Transverse colon (tissue), 4 donors: ENCODE measurements at regions not wholly inside any gene's neighbourhood (a gene's known extent, or its start where the extent isn't known, plus 50 kb on each side); places are given as distances from the start of the nearest gene placed in this dataset.

Source experiments
- DNase-seq: peaks from one replicate; pipeline ENCODE4 v3.0.0-alpha.2; 2019
- H3K27ac ChIP-seq, 4 donors: fragments of 200-600 bp; sonication (generic); 2 replicates each; pipeline ENCODE4 v1.5.1; 2016 to 2018; ENCODE audit warnings: inconsistent platforms in 4 of 4
- H3K27me3 ChIP-seq: fragments of 200-600 bp; sonication (generic); 2 replicates; pipeline ENCODE4 v1.5.1; 2017; ENCODE audit warnings: inconsistent platforms
- H3K36me3 ChIP-seq, 4 donors: fragments of 200-600 bp; sonication (generic); 2 replicates each; pipeline ENCODE4 v1.5.1; 2017 to 2019; ENCODE audit warnings: inconsistent platforms in 4 of 4
- H3K4me1 ChIP-seq, 4 donors: fragments of 200-600 bp; sonication (generic); 2 replicates each; pipeline ENCODE4 v1.5.1; 2017 to 2020; ENCODE audit warnings: inconsistent platforms in 4 of 4
- H3K4me3 ChIP-seq, 4 donors: fragments of 200-600 bp; sonication (generic); 1 replicate in 1 of 4; 2 replicates in 3 of 4; pipeline versions ENCODE4 v1.5.1 to v1.6.1; 2017 to 2019; ENCODE audit warnings: inconsistent platforms in 4 of 4
- H3K9me3 ChIP-seq, 2 donors: fragments of 200-600 bp; sonication (generic); 2 replicates each; pipeline ENCODE4 v1.5.1; 2017 to 2019; ENCODE audit warnings: inconsistent platforms in 2 of 2
- EP300 ChIP-seq: sonication (generic); formaldehyde crosslinking; IDR thresholded peaks from one replicate; pipeline ENCODE4 v1.6.1; 2017; ENCODE audit warnings: antibody characterized with exemption, low read depth
- POLR2A ChIP-seq: fragments of 450-650 bp; IDR thresholded peaks from one replicate; pipeline ENCODE4 v1.6.1; 2016; ENCODE audit warnings: antibody characterized with exemption, mild to moderate bottlenecking, moderate library complexity
- POLR2AphosphoS5 ChIP-seq, 3 donors: sonication (generic); formaldehyde crosslinking; IDR thresholded peaks; one replicate each; pipeline ENCODE4 v1.6.1; 2016; ENCODE audit warnings: antibody characterized with exemption in 3 of 3
- WGBS, 2 donors: methylation state at CpG; one replicate each; pipeline ENCODE4 v1.1.5; 2018; ENCODE audit warnings: low coverage in 1 of 2; 5-methylcytosine and 5-hydroxymethylcytosine counted together
- in situ Hi-C, 4 donors: fragments of 200-750 bp; cut with MboI; loops; one replicate each; pipeline versions ENCODE4 v1.15.0 to v1.15.1; 2017; ENCODE audit warnings: low sequenced_read_pairs in 3 of 4, low pct_ligation_motif_present in 1 of 4, low pct_unique_long_range_greater_than_20kb in 1 of 4
- intact Hi-C: fragments of 100-400 bp; cut with DNase I; formaldehyde crosslinking; loops from one replicate; pipeline ENCODE4 v1.15.1; 2023; ENCODE audit warnings: low total_unique reads
- TF ChIP-seq, protein P1 (sequence below), 5 experiments: fragments of 200-600 bp in 3 of 5; fragments of 450-650 bp in 2 of 5; sonication (generic) in 3 of 5; IDR thresholded peaks; 1 replicate in 2 of 5; 2 replicates in 3 of 5; pipeline ENCODE4 v1.5.1; 2016 to 2017; ENCODE audit warnings: antibody characterized with exemption in 5 of 5, inconsistent platforms in 3 of 5, mild to moderate bottlenecking in 2 of 5, moderate library complexity in 1 of 5

DNA sequence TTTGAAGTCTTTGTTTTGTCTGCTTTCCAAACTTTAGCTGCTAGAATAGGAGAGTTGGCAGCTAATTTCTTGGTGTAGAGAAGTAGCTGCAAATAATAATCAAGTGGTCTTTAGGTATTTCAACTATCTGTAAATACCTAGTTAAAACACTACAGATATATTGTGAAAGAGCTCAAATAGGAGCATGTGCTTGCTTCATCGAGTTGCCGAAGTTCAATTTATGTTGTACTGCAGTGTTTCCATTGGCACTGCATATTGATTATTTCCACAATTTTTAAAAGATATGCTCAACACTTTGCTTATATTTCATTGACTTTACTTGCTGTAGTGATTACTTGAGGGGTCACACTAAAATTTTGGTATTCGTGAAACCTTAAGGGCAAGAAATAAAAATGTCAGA is 131.6 kb upstream of the BMP4 start:
- H3K36me3 ChIP-seq, result no peaks in the 10 kb centered on the region

DNA sequence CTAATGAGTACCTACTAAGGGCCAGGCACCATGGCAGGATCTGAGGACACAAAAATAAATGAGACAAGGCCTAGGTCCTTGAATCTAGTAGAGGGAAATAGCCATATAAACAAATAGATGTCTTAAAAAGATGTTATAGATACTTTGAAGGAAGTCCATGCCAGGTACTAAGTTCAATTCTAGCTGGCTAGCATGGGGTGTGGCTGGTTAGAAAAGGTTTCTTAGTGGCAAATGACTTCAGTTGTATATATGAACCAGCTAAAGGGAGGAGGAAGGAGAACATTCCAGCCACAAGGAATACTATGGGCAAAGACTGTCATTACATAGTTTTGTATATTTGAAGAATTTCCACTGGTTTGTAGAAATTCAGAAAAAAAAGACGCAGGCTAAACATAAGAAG is 133.6 kb upstream of the BMP4 start:
- Histone ChIP-seq H3K27ac (no peak overlapping the region), H3K27me3 (no peaks in the 10 kb centered on the region), H3K36me3 (no peaks in the 10 kb centered on the region), H3K4me3 (no peak overlapping the region), H3K9me3 (peaks cover 6 to 13% of the 10 kb centered on the region in 2 donors), H3K4me1 (no peaks in the 10 kb centered on the region)
- TF ChIP-seq, protein P1, sequence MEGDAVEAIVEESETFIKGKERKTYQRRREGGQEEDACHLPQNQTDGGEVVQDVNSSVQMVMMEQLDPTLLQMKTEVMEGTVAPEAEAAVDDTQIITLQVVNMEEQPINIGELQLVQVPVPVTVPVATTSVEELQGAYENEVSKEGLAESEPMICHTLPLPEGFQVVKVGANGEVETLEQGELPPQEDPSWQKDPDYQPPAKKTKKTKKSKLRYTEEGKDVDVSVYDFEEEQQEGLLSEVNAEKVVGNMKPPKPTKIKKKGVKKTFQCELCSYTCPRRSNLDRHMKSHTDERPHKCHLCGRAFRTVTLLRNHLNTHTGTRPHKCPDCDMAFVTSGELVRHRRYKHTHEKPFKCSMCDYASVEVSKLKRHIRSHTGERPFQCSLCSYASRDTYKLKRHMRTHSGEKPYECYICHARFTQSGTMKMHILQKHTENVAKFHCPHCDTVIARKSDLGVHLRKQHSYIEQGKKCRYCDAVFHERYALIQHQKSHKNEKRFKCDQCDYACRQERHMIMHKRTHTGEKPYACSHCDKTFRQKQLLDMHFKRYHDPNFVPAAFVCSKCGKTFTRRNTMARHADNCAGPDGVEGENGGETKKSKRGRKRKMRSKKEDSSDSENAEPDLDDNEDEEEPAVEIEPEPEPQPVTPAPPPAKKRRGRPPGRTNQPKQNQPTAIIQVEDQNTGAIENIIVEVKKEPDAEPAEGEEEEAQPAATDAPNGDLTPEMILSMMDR (IDR thresholded peaks at IDR 0.05), result no peak
- TF ChIP-seq POLR2AphosphoS5 (IDR thresholded peaks at IDR 0.05) (no peak), EP300 (no peak), POLR2A (no peak)
- WGBS, 2 donors, result 67 to 90% methylated on average over 1 of the region's 1 CpG
- in situ Hi-C loops, result no loop called here
- intact Hi-C loops, result no loop called here
- no peak for DNase-seq

More for the DNA sequence above, 131.6 kb upstream of the BMP4 start:
- intact Hi-C loops (no loop called here), in situ Hi-C loops (no loop called here)
- Histone ChIP-seq H3K27ac (no peak overlapping the region), H3K4me1 (no peaks in the 10 kb centered on the region), H3K9me3 (no peaks in the 10 kb centered on the region), H3K27me3 (no peaks in the 10 kb centered on the region), H3K4me3 (no peak overlapping the region)
- DNase-seq, result no peak
- TF ChIP-seq, protein P1 (IDR thresholded peaks at IDR 0.05), result no peak
- no peak for TF ChIP-seq POLR2A
- TF ChIP-seq POLR2AphosphoS5 (IDR thresholded peaks at IDR 0.05), result no peak
- TF ChIP-seq EP300, result no peak
- WGBS, 2 donors, result 89 to 90% methylated on average over 3 of the region's 3 CpGs

DNA sequence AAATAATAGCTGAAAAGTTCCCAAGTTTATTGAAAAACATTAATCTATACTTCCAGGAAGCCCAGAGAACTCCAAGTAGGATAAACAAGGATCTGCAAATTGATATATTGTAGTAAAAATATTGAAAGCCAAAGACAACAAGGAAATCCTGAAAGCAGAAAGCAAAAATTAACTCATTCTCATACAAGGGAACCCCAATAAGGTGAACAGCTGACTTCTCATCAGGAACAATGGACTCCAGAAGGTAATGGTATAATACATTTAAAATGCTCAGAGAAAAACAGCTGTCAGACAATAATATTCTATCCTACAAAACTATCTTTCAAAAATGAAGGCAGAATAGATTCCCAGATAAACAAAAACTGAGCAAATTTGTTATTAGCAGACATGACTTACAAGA is 138.1 kb upstream of the BMP4 start:
- no peaks in the 10 kb centered on the region for H3K27me3 ChIP-seq
- intact Hi-C loops, result no loop called here
- H3K9me3 ChIP-seq, result peaks cover 6 to 13% of the 10 kb centered on the region in 2 donors
- no peaks in the 10 kb centered on the region for H3K4me1 ChIP-seq
- H3K4me3 ChIP-seq, result no peak overlapping the region
- H3K27ac ChIP-seq, result no peak overlapping the region
- in situ Hi-C loops, result no loop called here
- TF ChIP-seq EP300 (no peak), POLR2A (no peak), POLR2AphosphoS5 (IDR thresholded peaks at IDR 0.05) (no peak)
- TF ChIP-seq, protein P1 (IDR thresholded peaks at IDR 0.05), result no peak
- DNase-seq, result no peak
- no peaks in the 10 kb centered on the region for H3K36me3 ChIP-seq

DNA sequence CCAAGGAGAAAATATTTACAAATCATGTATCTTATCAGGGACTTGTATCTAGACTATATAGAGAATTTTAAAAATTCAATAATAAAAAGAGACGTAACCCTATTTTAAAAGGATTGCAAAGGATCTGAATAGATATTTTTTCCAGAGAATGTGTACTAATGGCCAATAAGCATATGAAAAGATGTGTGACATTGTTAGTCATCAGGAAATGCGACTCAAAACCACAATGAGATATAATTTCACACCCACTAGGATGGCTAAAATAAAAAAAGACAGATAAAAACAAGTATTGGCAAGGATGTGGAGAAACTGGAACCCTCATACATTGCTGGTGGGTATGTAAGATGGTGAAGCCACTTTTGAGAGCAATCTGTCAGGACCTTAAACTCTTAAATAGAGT is 141.9 kb upstream of the BMP4 start:
- intact Hi-C loops, result no loop called here
- Histone ChIP-seq H3K4me1 (no peaks in the 10 kb centered on the region), H3K27me3 (no peaks in the 10 kb centered on the region), H3K27ac (no peak overlapping the region), H3K36me3 (no peaks in the 10 kb centered on the region), H3K4me3 (no peak overlapping the region), H3K9me3 (peaks cover 6 to 13% of the 10 kb centered on the region in 2 donors)
- no peak for DNase-seq
- WGBS, 2 donors, result 81 to 90% methylated on average over 2 of the region's 2 CpGs
- in situ Hi-C loops, result no loop called here
- TF ChIP-seq, protein P1 (IDR thresholded peaks at IDR 0.05), result no peak
- TF ChIP-seq POLR2A, result no peak
- TF ChIP-seq EP300, result no peak
- TF ChIP-seq POLR2AphosphoS5 (IDR thresholded peaks at IDR 0.05), result no peak
